Hypothalamus (tissue), 51 donors: ENCODE measurements at regions not wholly inside any gene's neighbourhood (a gene's known extent, or its start where the extent isn't known, plus 50 kb on each side); places are given as distances from the start of the nearest gene placed in this dataset.

Source experiments
- DNase-seq, 51 donors: peaks; one replicate each; lab custom pipeline; 2025; lab: John Stamatoyannopoulos, UW

DNA sequence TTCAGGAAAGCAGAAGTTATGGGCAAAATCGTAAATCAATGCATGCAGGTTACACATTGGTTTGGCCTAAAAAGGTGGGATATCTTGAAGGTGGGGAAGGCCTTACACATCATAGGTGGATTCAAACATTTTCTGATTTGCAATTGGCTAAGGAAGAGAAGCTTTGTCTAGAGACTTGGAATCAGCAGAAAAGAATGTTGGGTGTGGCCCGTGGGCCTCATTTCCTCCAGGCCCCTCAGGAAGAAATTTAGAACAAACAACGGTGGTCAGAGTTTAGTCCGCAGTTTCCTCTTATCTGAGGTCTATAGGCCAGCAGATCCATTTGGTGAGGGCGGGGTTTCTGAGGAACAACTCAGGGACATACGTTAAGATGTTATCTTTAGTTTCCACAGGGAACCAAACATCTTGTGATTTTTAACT is 50.9 kb upstream of the AFF3 start:
- DNase-seq: no peak

DNA sequence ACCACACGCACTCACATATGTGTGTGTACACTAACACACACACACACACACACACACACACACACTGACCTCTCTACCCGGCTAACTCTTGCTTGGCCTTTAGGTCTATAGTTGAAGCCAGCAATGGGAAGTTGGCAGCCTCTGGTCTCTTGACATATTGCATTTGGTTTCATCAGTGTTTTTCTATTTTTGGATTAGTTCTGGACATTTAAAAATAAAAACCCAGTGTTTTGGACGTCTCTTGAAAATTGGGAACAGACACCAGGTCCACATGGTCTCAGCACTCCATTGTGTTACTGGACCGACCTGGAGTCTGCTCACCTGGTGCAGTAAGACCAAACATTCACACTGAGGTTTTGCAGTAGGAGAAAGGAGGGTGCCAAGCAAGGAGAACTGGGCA is 50.4 kb upstream of the AFF3 start:
- no peak for DNase-seq

DNA sequence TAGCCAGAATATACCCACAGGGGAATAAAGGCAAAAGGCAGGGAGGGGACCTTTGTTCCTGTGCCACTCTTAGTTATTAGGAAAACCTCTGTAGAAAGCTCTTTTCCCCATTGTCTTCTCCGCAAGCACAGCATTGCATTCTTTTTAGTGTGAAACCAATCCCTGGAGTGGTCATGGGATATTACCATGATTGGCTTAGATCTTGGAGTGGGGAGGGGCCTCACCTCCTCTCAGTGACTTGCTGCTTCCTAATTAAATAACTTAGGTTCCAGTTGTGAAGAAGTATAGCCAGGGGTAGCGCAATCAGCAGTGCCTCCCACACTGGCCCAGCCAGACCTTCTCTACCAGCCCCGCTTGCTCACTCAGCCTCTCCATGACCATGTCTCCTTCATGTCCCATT is 49.9 kb upstream of the AFF3 start:
- DNase-seq: no peak
